ENCODE measurements at regions not wholly inside any gene's neighbourhood (a gene's known extent, or its start where the extent isn't known, plus 50 kb on each side); places are given as distances from the start of the nearest gene placed in this dataset.

- DNase-seq (ENCODE audit: low spot score): no peak
Measured at GRCh38 chr5:10173716-10174115, 76.0 kb downstream of the ATPSCKMT start.

- no peak for DNase-seq (ENCODE audit: low spot score)
Measured at GRCh38 chr5:10172247-10172646, 77.4 kb downstream of the ATPSCKMT start.

GRCh38 chr5:10169359-10169758 is 80.3 kb downstream of the ATPSCKMT start:
- no peak for DNase-seq (ENCODE audit: low spot score)

GRCh38 chr5:10168254-10168653 is 81.4 kb downstream of the ATPSCKMT start:
- no peak for DNase-seq (ENCODE audit: low spot score)

GRCh38 chr5:10167806-10168205 is 81.9 kb downstream of the ATPSCKMT start:
- DNase-seq (ENCODE audit: low spot score): no peak

- no peak for DNase-seq (ENCODE audit: low spot score)
Measured at GRCh38 chr5:10166392-10166791, 83.3 kb downstream of the ATPSCKMT start.

- no peak for DNase-seq (ENCODE audit: low spot score)
Measured at GRCh38 chr5:10162468-10162867, 87.2 kb downstream of the ATPSCKMT start.

GRCh38 chr5:10161778-10162177 is 87.9 kb downstream of the ATPSCKMT start:
- DNase-seq (ENCODE audit: low spot score): no peak

GRCh38 chr5:10160241-10160640 is 89.4 kb downstream of the ATPSCKMT start:
- no peak for DNase-seq (ENCODE audit: low spot score)

- DNase-seq (ENCODE audit: low spot score): no peak
Measured at GRCh38 chr5:10158886-10159285, 90.8 kb downstream of the ATPSCKMT start.

- DNase-seq (ENCODE audit: low spot score): peak; percentile 60
Measured at GRCh38 chr5:10157085-10157669, 92.5 kb downstream of the ATPSCKMT start.

- no peak for DNase-seq (ENCODE audit: low spot score)
Measured at GRCh38 chr5:10155897-10156667, 93.6 kb downstream of the ATPSCKMT start.

- DNase-seq (ENCODE audit: low spot score): no peak
Measured at GRCh38 chr5:10153808-10154537, 95.7 kb downstream of the ATPSCKMT start.

- no peak for DNase-seq (ENCODE audit: low spot score)
Measured at GRCh38 chr5:10153394-10153793, 96.3 kb downstream of the ATPSCKMT start.

- peak; percentile 17 for DNase-seq (ENCODE audit: low spot score)
Measured at GRCh38 chr5:10151656-10152055, 98.0 kb downstream of the ATPSCKMT start.

- DNase-seq (ENCODE audit: low spot score): no peak
Measured at GRCh38 chr5:10149911-10150310, 99.8 kb downstream of the ATPSCKMT start.

- DNase-seq (ENCODE audit: low spot score): peak; percentile 57
Measured at GRCh38 chr5:10145923-10146401, 103.7 kb downstream of the ATPSCKMT start.

GRCh38 chr5:10144040-10144439 is 105.6 kb downstream of the ATPSCKMT start:
- no peak for DNase-seq (ENCODE audit: low spot score)

- DNase-seq (ENCODE audit: low spot score): peak; percentile 13
Measured at GRCh38 chr5:10140195-10140973, 109.3 kb downstream of the ATPSCKMT start.

GRCh38 chr5:10138395-10139057 is 111.2 kb downstream of the ATPSCKMT start:
- DNase-seq (ENCODE audit: low spot score): no peak

GRCh38 chr5:10133830-10134229 is 115.9 kb downstream of the ATPSCKMT start:
- DNase-seq (ENCODE audit: low spot score): no peak

GRCh38 chr5:10130881-10131280 is 118.8 kb downstream of the ATPSCKMT start:
- DNase-seq (ENCODE audit: low spot score): no peak

Measured in SW480 (cell line).